Esophagus muscularis mucosa (tissue), 4 donors: ENCODE measurements at regions not wholly inside any gene's neighbourhood (a gene's known extent, or its start where the extent isn't known, plus 50 kb on each side); places are given as distances from the start of the nearest gene placed in this dataset.

Source experiments
- DNase-seq: peaks from one replicate; pipeline ENCODE4 v3.0.0-alpha.2; 2017; ENCODE audit errors: extremely low spot score
- H3K27ac ChIP-seq, 4 donors: fragments of 200-600 bp; sonication (generic); replicated peaks in 1 of 4; 1 replicate in 3 of 4; 2 replicates in 1 of 4; pipeline ENCODE4 v1.5.1; 2016 to 2019; ENCODE audit warnings: mild to moderate bottlenecking in 1 of 4
- H3K27me3 ChIP-seq, 4 donors: fragments of 200-600 bp; sonication (generic); one replicate each; pipeline versions ENCODE4 v1.5.1 to v1.6.0; 2016 to 2019
- H3K36me3 ChIP-seq, 4 donors: fragments of 200-600 bp; sonication (generic); one replicate each; pipeline ENCODE4 v1.5.1; 2016 to 2019
- H3K4me1 ChIP-seq, 4 donors: fragments of 200-600 bp; sonication (generic); one replicate each; pipeline ENCODE4 v1.5.1; 2016 to 2019
- H3K4me3 ChIP-seq, 4 donors: fragments of 200-600 bp; sonication (generic); 1 replicate in 2 of 4; 2 replicates in 2 of 4; pipeline ENCODE4 v1.5.1; 2016 to 2019; ENCODE audit warnings: mild to moderate bottlenecking in 4 of 4, moderate library complexity in 1 of 4
- H3K9me3 ChIP-seq, 4 donors: fragments of 200-600 bp; sonication (generic); 1 replicate in 3 of 4; 2 replicates in 1 of 4; pipeline ENCODE4 v1.5.1; 2016 to 2019
- CTCF ChIP-seq, 3 experiments: fragments of 200-600 bp in 2 of 3; fragments of 450-650 bp in 1 of 3; sonication (generic) in 2 of 3; IDR thresholded peaks; one replicate each; pipeline ENCODE4 v1.5.1; 2017 to 2019; ENCODE audit warnings: antibody characterized with exemption in 3 of 3, mild to moderate bottlenecking in 2 of 3, moderate library complexity in 1 of 3
- EP300 ChIP-seq: sonication (generic); formaldehyde crosslinking; IDR thresholded peaks from one replicate; pipeline ENCODE4 v1.6.1; 2017; ENCODE audit warnings: antibody characterized with exemption
- POLR2A ChIP-seq: fragments of 450-650 bp; IDR thresholded peaks from one replicate; pipeline ENCODE4 v1.6.1; 2017; ENCODE audit warnings: antibody characterized with exemption, moderate library complexity, mild to moderate bottlenecking, low read depth
- POLR2AphosphoS5 ChIP-seq, 2 donors: sonication (generic); formaldehyde crosslinking; IDR thresholded peaks; one replicate each; pipeline ENCODE4 v1.6.1; 2017; ENCODE audit warnings: antibody characterized with exemption in 2 of 2
- WGBS: methylation state at CpG from one replicate; pipeline ENCODE4 v1.1.5; 2018; 5-methylcytosine and 5-hydroxymethylcytosine counted together
- intact Hi-C: fragments of 100-400 bp; cut with DNase I; formaldehyde crosslinking; loops from one replicate; pipeline ENCODE4 v1.15.1; 2023

DNA sequence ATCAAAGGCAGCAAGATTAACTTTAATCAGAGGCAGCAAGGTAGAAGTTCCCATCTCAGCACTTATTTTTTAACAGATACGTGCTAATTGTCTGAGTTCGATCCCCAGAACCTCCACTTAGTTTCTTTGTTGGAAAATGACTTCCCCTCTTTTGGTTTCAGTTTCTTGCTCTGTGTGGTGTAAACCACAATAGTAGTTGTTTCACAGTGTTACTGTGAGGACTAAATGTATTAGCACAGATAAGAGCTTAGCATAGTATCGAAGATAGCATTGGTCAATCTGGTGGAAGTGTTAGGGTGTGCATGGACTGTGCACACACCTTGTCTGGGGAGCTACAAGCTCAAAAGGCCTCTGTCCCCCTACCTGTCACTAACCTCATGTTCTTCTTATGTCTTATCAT, 988.3 kb upstream of the GYPC start:
- intact Hi-C loops, result no loop called here
- WGBS, result 77% methylated on average over 3 of the region's 3 CpGs
- no peak overlapping the region for H3K4me3 ChIP-seq
- no peaks in the 10 kb centered on the region for H3K4me1 ChIP-seq
- no peaks in the 10 kb centered on the region for H3K27me3 ChIP-seq
- H3K27ac ChIP-seq, result no peak overlapping the region
- DNase-seq, result no peak
- TF ChIP-seq POLR2A, result no peak
- TF ChIP-seq POLR2AphosphoS5 (IDR thresholded peaks at IDR 0.05), result no peak
- no peak for TF ChIP-seq EP300
- TF ChIP-seq CTCF (IDR thresholded peaks at IDR 0.05), result no peak
- H3K9me3 ChIP-seq, result no peaks in the 10 kb centered on the region
- no peaks in the 10 kb centered on the region for H3K36me3 ChIP-seq

DNA sequence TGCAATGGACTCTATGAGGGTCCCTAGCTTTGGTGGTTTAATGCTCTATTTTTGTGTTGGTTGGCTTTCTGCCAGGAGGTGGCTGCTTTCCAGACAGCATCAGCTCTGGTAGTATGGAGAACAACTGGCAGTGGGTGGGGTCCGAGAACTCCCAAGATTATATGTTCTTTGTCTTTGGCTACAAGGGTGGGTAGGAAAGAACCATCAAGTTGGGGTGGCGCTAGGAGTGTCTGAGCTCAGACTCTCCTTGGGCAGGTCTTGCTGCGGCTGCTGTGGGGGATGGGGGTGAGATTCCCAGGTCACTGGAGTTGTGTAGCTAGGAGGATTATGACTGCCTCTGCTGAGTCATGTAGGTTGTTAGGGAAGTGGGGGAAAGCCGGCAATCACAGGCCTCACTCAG, 976.1 kb upstream of the GYPC start:
- H3K4me3 ChIP-seq, result no peak overlapping the region
- no peaks in the 10 kb centered on the region for H3K9me3 ChIP-seq
- H3K36me3 ChIP-seq, result no peaks in the 10 kb centered on the region
- no peaks in the 10 kb centered on the region for H3K27me3 ChIP-seq
- WGBS, result 73% methylated on average over 4 of the region's 4 CpGs
- DNase-seq, result no peak
- TF ChIP-seq EP300 (no peak), POLR2A (no peak), POLR2AphosphoS5 (IDR thresholded peaks at IDR 0.05) (no peak), CTCF (IDR thresholded peaks at IDR 0.05) (no peak)
- intact Hi-C loops, result no loop called here
- H3K4me1 ChIP-seq, result no peaks in the 10 kb centered on the region
- no peak overlapping the region for H3K27ac ChIP-seq

DNA sequence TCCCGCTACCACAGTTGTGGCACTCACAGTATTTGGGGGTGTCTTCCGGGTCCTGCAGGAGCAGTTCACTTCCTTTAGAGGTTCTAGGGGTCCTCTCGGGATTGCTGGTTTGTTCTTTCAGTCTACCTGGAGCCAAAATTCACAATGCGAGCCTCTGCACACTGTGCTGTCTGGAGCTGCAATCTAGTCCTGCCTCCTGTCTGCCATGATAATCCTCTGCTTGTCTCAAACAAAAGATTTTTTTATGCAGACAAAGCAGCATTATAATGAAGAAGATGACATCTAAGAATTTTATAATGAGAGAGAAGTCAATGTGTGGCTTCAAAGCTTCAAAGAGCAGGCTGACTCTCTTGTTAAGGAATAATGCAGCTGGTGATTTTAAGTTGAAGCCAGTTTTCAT, 975.1 kb upstream of the GYPC start:
- TF ChIP-seq POLR2A (no peak), EP300 (no peak), CTCF (IDR thresholded peaks at IDR 0.05) (no peak), POLR2AphosphoS5 (IDR thresholded peaks at IDR 0.05) (no peak)
- H3K27ac ChIP-seq, result no peak overlapping the region
- no peaks in the 10 kb centered on the region for H3K27me3 ChIP-seq
- 66% methylated on average over 4 of the region's 4 CpGs for WGBS
- H3K9me3 ChIP-seq, result no peaks in the 10 kb centered on the region
- no peaks in the 10 kb centered on the region for H3K4me1 ChIP-seq
- no peak for DNase-seq
- H3K36me3 ChIP-seq, result no peaks in the 10 kb centered on the region
- intact Hi-C loops, result no loop called here
- no peak overlapping the region for H3K4me3 ChIP-seq

- 76% methylated on average over 1 of the region's 1 CpG for WGBS
- Histone ChIP-seq H3K27me3 (no peaks in the 10 kb centered on the region), H3K36me3 (no peaks in the 10 kb centered on the region), H3K4me1 (no peaks in the 10 kb centered on the region), H3K4me3 (no peak overlapping the region), H3K9me3 (no peaks in the 10 kb centered on the region), H3K27ac (no peak overlapping the region)
- no peak for TF ChIP-seq CTCF (IDR thresholded peaks at IDR 0.05)
- TF ChIP-seq POLR2A, result no peak
- no peak for TF ChIP-seq POLR2AphosphoS5 (IDR thresholded peaks at IDR 0.05)
- no peak for TF ChIP-seq EP300
- intact Hi-C loops, result no loop called here
- no peak for DNase-seq
Measured at GRCh38 chr2:125681576-125681975, 974.4 kb upstream of the GYPC start.

DNA sequence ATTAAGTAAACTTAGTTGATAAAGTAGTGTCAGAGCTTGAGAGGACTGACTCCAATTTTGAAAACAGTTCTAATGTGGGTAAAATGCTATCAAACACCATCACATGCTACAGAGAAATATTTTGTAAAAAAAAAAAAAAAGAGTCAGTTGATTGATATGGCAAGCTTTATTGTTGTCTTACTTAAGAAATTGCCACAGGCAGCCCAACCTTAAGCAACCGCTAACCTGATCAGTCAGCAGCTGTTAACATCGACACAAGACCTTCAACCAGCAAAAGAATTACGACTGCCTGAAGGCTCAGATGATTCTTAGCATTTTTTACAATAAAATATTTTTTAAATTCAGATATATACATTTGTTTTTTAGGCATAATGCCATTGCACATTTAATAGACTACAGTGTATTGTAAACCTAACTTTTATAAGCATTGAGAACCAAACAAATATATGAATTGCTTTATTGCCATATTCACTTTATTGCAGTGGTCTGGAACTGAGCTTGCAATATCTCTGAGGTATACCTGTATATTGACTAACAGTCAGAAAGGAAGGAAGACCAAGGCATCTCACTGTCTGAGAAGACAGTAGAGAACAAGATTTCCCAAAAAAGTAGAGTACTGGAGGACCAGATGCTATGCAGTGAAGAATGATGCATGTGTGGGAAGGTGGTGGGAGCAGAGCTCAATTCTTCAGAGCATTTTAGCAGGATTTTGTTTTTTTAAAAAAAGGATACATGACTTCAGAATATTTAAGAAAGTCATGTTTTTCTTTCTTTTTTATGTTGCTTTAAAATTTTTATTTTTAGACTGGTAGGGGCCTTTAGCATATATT, 973.8 kb upstream of the GYPC start:
- intact Hi-C loops, result no loop called here
- 88% methylated on average over 3 of the region's 3 CpGs for WGBS
- Histone ChIP-seq H3K4me3 (no peak overlapping the region), H3K9me3 (no peaks in the 10 kb centered on the region), H3K27ac (no peak overlapping the region), H3K36me3 (no peaks in the 10 kb centered on the region), H3K27me3 (no peaks in the 10 kb centered on the region), H3K4me1 (no peaks in the 10 kb centered on the region)
- no peak for DNase-seq
- no peak for TF ChIP-seq EP300
- TF ChIP-seq CTCF (IDR thresholded peaks at IDR 0.05), result no peak
- TF ChIP-seq POLR2AphosphoS5 (IDR thresholded peaks at IDR 0.05), result no peak
- TF ChIP-seq POLR2A, result no peak
